Lung (tissue), 11 donors: ENCODE measurements at regions not wholly inside any gene's neighbourhood (a gene's known extent, or its start where the extent isn't known, plus 50 kb on each side); places are given as distances from the start of the nearest gene placed in this dataset.

ENCODE experiments used
- ATAC-seq: fragments of 200-7000 bp; cut with Tn5 transposase; one replicate; pipeline ENCODE4 v1.9.1; 2020; ENCODE audit warnings: moderate number of reproducible peaks; ENCODE audit not compliant: insufficient read depth, low FRiP score
- DNase-seq, 3 donors: peaks; one replicate each; pipeline ENCODE4 v3.0.0-alpha.2; 2013 to 2017
- H3K27ac ChIP-seq, 2 donors: one replicate each; pipeline ENCODE4 v1.5.1; 2013; ENCODE audit warnings: mild to moderate bottlenecking in 2 of 2, moderate library complexity in 2 of 2, control low read depth in 1 of 2, inconsistent platforms in 1 of 2, low read depth in 1 of 2, low read length in 1 of 2
- H3K27me3 ChIP-seq, 3 donors: one replicate each; pipeline ENCODE4 v1.5.1; 2013; ENCODE audit warnings: low read length in 2 of 3; ENCODE audit not compliant: control insufficient read depth in 3 of 3, insufficient read depth in 3 of 3
- H3K36me3 ChIP-seq, 4 donors: one replicate each; pipeline ENCODE4 v1.5.1; 2013; ENCODE audit warnings: low read length in 4 of 4, mild to moderate bottlenecking in 1 of 4, moderate library complexity in 1 of 4; ENCODE audit not compliant: control insufficient read depth in 4 of 4, insufficient read depth in 4 of 4
- H3K4me1 ChIP-seq, 5 donors: one replicate each; pipeline ENCODE4 v1.5.1; 2013; ENCODE audit warnings: low read length in 5 of 5, mild to moderate bottlenecking in 2 of 5, moderate library complexity in 1 of 5; ENCODE audit not compliant: control insufficient read depth in 5 of 5, insufficient read depth in 5 of 5
- H3K4me3 ChIP-seq: one replicate; pipeline ENCODE4 v1.5.1; 2013; ENCODE audit warnings: mild to moderate bottlenecking, control low read depth, moderate library complexity
- H3K9ac ChIP-seq, 2 donors: one replicate each; pipeline ENCODE4 v1.5.1; 2013; ENCODE audit warnings: low read length in 2 of 2, control low read depth in 1 of 2; ENCODE audit not compliant: insufficient read depth in 1 of 2
- H3K9me3 ChIP-seq, 4 donors: one replicate each; pipeline ENCODE4 v1.5.1; 2013; ENCODE audit warnings: low read length in 3 of 4, mild to moderate bottlenecking in 1 of 4, moderate library complexity in 1 of 4; ENCODE audit not compliant: control insufficient read depth in 4 of 4, insufficient read depth in 3 of 4
- CTCF ChIP-seq: IDR thresholded peaks from 2 replicates; pipeline ENCODE4 v1.5.1; 2012; ENCODE audit warnings: mild to moderate bottlenecking; ENCODE audit errors: control extremely low read depth, extremely low read depth
- WGBS, 2 donors: extraction: QIAGEN DNeasy Blood & Tissue Kit; methylation state at CpG; one replicate each; pipeline ENCODE4 v1.1.7; 2013; 5-methylcytosine and 5-hydroxymethylcytosine counted together
- donor health status: control.
- donor health status: control.
- donor health status: Bipolar disorder and iron deficiency.
- donor health status: healthy.
- donor health status: DM: yes; HTN: yes; CAD: no.

- H3K27ac ChIP-seq: no peak overlapping the region
- WGBS, 2 donors: 61 to 73% methylated on average over 6 of the region's 6 CpGs
- no peak for TF ChIP-seq CTCF
- peaks cover 0 to 3% (median 0%) of the 10 kb centered on the region in 5 donors for H3K4me1 ChIP-seq
- H3K27me3 ChIP-seq: peaks cover 0 to 33% (median 14%) of the 10 kb centered on the region in 3 donors
- H3K4me3 ChIP-seq: no peak overlapping the region
- H3K9ac ChIP-seq: no peak overlapping the region
- H3K9me3 ChIP-seq: peaks cover 0 to 6% (median 0%) of the 10 kb centered on the region in 4 donors
- DNase-seq: no peak
- no peaks in the 10 kb centered on the region for H3K36me3 ChIP-seq
- no peak for ATAC-seq
Observed at GRCh38 chr1:4587721-4588120, 66.7 kb upstream of the AJAP1 start.

- TF ChIP-seq CTCF: no peak
- DNase-seq: peak in 2 of 3 donors; percentile 29 to 34
- Histone ChIP-seq H3K27ac (no peak overlapping the region), H3K4me1 (peaks cover 0 to 3% (median 0%) of the 10 kb centered on the region in 5 donors), H3K9me3 (peaks cover 0 to 3% (median 0%) of the 10 kb centered on the region in 4 donors), H3K9ac (no peak overlapping the region), H3K36me3 (no peaks in the 10 kb centered on the region), H3K27me3 (peaks cover 0 to 15% (median 6%) of the 10 kb centered on the region in 3 donors), H3K4me3 (no peak overlapping the region)
- 46 to 61% methylated on average over 4 of the region's 4 CpGs for WGBS, 2 donors
- ATAC-seq: no peak
Observed at GRCh38 chr1:4590756-4591155, 63.7 kb upstream of the AJAP1 start.

- Histone ChIP-seq H3K36me3 (no peaks in the 10 kb centered on the region), H3K9me3 (peaks cover 0 to 3% (median 0%) of the 10 kb centered on the region in 4 donors), H3K4me1 (peaks cover 0 to 3% (median 0%) of the 10 kb centered on the region in 5 donors), H3K4me3 (no peak overlapping the region), H3K27ac (no peak overlapping the region), H3K27me3 (peaks cover 0 to 6% (median 0%) of the 10 kb centered on the region in 3 donors), H3K9ac (no peak overlapping the region)
- DNase-seq (no peak), ATAC-seq (no peak)
- 88 to 91% methylated on average over 13 of the region's 13 CpGs for WGBS, 2 donors
- no peak for TF ChIP-seq CTCF
Observed at GRCh38 chr1:4591926-4592325, 62.5 kb upstream of the AJAP1 start.

- Histone ChIP-seq H3K4me3 (no peak overlapping the region), H3K36me3 (no peaks in the 10 kb centered on the region), H3K27ac (no peak overlapping the region), H3K9ac (no peak overlapping the region), H3K9me3 (peaks cover 0 to 3% (median 0%) of the 10 kb centered on the region in 4 donors), H3K4me1 (peaks cover 0 to 3% (median 0%) of the 10 kb centered on the region in 5 donors), H3K27me3 (peaks cover 0 to 1% (median 0%) of the 10 kb centered on the region in 3 donors)
- TF ChIP-seq CTCF: no peak
- DNase-seq (no peak), ATAC-seq (no peak)
- WGBS, 2 donors: 77 to 81% methylated on average over 7 of the region's 7 CpGs
Observed at GRCh38 chr1:4593106-4593505, 61.3 kb upstream of the AJAP1 start.
